NK-92 (cell line): ENCODE measurements at regions not wholly inside any gene's neighbourhood (a gene's known extent, or its start where the extent isn't known, plus 50 kb on each side); places are given as distances from the start of the nearest gene placed in this dataset.
"Not testable (repeated sequence)": the region's sequence is repeated elsewhere in the genome, so short reads cannot be mapped to it uniquely, and the experiment has no call there.

Experiments used
- DNase-seq: peaks from one replicate; lab custom pipeline; 2025; ENCODE audit not compliant: unreplicated experiment; lab: John Stamatoyannopoulos, UW

- DNase-seq, result no peak
Measured at GRCh38 chr7:118404211-118404610, 179.7 kb downstream of the ANKRD7 start.

DNA sequence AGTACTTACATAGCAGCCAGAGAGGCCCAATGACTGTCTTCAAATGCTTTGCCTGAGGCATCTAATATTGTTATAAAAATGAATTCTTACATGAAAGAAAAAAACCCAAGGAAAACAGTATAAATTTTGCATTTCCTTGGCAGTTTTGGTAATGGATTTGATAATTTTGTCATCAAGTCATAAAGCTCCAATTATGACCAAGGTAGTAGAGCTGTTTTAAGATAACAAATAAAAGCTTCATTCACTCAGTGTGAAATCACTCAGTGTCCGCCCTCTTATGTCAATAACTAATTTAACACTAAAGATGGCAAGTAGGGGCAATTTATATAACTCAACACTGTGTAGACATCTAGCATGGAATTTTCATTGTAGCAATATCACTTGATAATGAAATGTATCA is 193.9 kb downstream of the ANKRD7 start:
- no peak for DNase-seq

DNA sequence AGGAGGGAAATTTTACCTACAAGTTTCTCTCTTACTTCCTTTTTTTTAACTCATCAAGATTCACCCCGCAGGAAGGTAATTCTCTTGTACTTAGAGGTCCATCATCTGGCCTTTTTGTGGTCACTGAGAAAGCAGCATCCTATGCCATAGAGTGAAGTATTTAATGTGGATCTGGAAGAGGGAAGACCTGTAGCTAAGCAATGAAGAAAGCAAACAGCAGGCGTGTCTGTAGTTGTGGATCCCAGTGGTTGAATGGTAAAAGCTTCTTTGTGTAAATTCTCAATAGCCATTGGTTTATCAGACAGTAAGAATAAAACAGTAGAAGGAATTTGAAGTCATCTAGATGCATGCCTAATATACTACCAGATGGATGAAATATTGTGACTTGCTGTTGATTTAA is 196.4 kb downstream of the ANKRD7 start:
- no peak for DNase-seq

DNA sequence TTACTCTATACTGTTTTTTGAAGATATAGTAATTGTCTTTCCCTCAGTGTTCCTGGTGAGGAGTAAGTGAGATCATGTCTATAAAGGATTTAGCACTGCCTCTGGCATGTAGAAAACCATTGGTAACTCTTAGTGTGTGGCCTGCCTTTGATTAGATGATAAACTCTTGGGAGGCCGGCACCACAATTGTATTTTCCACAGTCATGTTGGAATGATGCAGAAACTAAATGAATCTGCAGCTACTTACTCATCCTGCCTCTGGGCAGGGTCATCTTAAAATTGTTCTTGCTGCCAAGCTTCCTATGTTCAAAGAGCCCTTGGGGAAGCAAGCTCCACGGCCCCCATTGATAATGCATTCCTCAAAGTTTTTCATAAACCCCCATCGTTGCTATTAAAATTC is 204.6 kb downstream of the ANKRD7 start:
- DNase-seq, result no peak

DNA sequence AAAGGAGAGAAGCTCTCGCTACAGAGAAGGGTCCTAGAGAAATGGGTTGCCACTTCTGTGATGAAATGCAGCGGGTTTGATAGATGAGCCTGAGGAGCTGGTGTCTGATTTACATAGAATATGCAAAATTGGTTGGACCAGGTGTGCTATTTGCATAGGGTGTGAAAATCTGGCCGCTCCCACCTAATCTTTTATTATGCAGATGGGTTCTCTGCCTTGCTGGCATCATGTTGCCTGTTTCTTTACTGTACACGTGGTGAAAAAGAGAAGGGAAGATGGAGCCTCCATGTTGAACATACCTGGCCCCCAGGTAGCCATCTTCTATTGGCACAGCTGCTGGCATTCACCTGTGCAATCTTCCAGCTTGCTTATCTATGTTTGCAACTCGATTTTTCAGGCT is 212.2 kb downstream of the ANKRD7 start:
- no peak for DNase-seq

DNA sequence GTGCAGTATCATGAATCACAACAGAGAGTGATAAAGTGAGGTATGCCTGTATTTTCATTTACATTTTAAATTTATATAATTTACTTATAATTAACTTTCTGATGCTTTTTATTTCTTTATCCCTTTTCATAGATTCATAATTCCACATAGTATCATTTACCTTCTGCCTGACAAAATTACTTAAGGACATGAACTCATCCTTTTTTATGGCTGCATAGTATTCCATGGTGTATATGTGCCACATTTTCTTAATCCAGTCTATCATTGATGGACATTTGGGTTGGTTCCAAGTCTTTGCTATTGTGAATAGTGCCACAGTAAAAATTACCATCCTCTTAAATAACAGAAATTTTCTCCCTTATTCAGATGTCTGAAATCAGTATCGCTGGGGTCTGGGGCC is 224.5 kb downstream of the ANKRD7 start:
- not testable (repeated sequence) for DNase-seq

DNA sequence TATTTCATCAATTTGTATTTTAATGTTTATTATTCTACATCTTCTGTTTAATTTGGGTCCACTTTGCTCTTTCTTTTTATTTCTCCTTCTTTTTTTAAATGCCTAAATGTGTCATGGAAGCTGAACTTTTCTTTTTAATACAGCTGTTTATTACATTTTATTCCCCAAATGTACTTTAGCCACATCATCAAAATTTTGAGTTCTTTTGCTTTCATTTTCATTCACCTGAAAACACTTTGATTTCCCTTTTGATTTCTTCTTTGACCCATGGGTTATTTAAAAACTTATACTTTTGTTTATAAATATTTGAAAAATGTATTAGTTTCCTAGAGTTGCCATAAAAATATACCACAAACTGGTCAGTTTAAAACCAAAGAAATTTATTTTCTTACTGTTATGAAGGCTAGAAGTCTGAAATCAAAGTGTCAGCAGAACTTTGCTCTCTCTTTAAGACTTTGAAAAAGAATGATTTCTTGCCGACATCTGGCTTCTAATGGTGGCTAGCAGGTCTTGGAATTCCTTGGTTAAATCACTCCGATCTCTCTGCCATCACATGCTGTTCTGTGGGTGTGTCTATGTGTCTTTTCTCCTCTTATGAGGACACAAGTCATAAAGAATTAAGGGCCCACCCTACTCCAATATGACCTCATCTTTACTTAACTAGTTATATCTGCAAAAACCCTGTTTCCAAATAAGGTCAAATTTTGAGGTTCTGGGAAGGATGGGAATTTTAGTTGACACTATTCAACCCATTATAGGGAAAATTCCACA is 225.5 kb downstream of the ANKRD7 start:
- DNase-seq, result no peak

- no peak for DNase-seq
Measured at GRCh38 chr7:118452128-118452527, 227.6 kb downstream of the ANKRD7 start.

- DNase-seq, result no peak
Measured at GRCh38 chr7:118467381-118467780, 242.9 kb downstream of the ANKRD7 start.

GRCh38 chr7:118472581-118472980 is 248.1 kb downstream of the ANKRD7 start:
- no peak for DNase-seq

DNA sequence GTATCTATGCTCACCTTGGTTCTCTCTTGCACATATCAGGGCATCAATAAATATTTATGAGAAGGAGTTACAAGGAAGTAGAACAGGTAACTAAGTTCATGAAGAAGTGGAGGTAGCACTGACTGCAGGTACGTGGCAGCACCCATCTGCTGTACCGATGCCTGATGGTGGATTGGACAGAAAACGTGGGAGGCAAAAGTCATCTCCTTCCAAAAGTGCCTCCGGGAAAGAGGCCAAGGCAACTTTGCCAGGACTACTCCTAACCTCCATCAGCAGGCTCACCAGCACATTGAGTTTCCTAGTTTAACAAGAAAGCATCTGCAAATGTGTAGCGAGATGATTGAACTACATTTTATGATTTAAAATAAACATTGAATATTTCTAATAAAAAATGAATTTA is 248.8 kb downstream of the ANKRD7 start:
- DNase-seq, result no peak

- no peak for DNase-seq
Measured at GRCh38 chr7:118476036-118476435, 251.5 kb downstream of the ANKRD7 start.

- DNase-seq, result no peak
Measured at GRCh38 chr7:118477036-118477435, 252.5 kb downstream of the ANKRD7 start.

- DNase-seq, result no peak
Measured at GRCh38 chr7:118478236-118478635, 253.7 kb downstream of the ANKRD7 start.

DNA sequence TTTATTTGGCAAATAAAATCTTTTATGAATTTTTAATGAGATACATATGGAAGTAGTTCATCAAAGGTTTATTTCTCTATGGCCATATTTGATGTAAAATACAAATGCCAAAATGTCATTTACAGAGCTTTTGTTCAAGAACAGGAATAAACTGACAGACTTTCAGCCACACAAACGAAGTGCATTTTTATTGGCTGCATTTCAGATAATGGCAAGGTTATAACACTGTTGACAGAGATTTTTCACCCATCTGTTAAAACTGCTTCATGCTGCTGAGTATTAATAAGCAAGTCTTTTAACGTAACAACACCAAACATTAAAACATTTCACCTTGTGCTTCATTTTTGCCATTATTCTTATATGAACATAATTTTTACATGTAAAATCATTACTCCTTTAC is 254.4 kb downstream of the ANKRD7 start:
- no peak for DNase-seq

- DNase-seq, result no peak
Measured at GRCh38 chr7:118492466-118492865, 268.0 kb downstream of the ANKRD7 start.

DNA sequence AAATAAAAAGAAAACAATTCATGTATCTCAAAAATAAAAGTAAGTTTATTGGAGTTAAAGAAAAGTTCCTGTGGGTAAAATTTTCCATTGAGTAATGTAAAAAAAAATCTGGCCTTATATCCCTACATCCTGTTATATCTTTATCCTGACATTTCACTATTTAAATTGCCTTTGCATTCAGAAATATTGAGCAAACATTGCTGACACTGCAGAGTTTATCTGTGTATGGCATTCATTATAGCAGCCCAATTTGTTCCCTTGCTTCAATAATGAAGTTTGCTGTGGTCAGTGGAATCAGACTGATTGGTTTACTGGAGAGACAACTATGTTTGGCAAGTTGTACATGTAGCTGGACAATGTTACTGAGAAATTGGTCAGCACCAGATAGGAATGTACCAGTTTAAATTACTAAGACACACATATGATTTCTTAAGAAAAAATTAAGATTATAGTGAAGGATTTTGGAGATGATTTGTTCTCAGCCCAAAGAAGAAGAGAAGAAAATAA is 271.7 kb downstream of the ANKRD7 start:
- DNase-seq, result no peak

GRCh38 chr7:118502235-118502634 is 277.7 kb downstream of the ANKRD7 start:
- no peak for DNase-seq

DNA sequence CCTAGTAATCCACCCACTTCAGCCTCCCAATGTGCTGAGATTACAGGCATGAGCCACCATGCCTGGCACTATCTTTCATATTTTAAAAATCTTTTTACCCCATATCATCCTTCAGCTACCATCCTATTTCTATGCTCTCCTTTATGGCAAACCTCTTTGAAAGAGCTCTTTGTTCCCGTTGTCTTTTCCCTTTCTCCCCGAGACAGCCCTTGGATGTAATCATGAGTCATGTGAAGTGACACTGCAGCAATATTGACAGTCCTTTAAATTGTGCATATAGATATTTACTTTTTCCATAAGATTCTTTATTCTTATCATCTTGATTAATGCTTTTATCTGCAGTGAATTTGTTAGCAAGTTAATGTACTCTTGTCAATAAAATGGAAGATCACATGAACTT is 286.6 kb downstream of the ANKRD7 start:
- no peak for DNase-seq

DNA sequence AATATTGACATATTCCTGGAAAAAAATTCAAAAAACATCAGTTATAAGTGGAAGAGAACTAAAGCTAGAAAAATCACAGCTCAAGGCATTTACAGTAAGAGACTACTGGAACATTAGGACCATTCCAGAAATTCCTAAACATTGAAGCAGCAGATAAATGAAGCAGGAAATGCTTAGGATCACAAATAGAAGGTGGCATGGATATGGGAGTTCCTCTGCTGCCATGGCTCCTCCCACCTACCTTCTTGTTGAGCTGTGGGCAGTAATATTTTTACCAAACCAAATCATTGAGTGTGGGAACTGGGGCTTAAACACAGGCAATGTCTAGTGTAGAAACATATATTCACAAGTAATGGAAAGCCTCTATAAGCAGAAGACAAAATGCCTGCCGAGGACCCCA is 292.8 kb downstream of the ANKRD7 start:
- no peak for DNase-seq

DNA sequence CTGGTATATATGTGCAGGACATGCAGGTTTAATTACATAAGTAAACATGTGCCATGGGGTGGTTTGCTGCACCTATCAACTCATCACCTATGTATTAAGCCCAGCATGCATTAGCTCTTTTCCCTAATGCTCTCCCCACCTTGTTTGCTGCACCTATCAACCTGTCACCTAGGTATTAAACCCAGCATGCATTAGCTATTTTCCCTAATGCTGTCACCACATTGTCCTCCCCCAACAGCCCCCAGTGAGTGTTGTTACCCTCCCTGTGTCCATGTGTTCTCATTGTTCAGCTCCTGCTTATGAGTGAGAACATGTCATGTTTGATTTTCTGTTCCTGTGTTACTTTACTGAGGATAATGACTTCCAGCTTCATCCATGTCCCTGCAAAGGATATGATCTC is 300.5 kb downstream of the ANKRD7 start:
- no peak for DNase-seq

- DNase-seq, result no peak
Measured at GRCh38 chr7:118531566-118531965, 307.1 kb downstream of the ANKRD7 start.

- DNase-seq, result no peak
Measured at GRCh38 chr7:118559207-118559606, 334.7 kb downstream of the ANKRD7 start.
